OCI-LY1 (cell line): ENCODE measurements at regions not wholly inside any gene's neighbourhood (a gene's known extent, or its start where the extent isn't known, plus 50 kb on each side); places are given as distances from the start of the nearest gene placed in this dataset.

Experiments
- H2AFZ ChIP-seq: fragments of 200-600 bp; sonication (generic), shearing (Covaris generic); 2 replicates; pipeline ENCODE4 v1.6.0; 2014; ENCODE audit warnings: antibody characterized with exemption, mild to moderate bottlenecking, low read length
- H3F3A ChIP-seq: fragments of 200-600 bp; sonication (generic), shearing (Covaris generic); 2 replicates; pipeline ENCODE4 v1.6.0; 2014; ENCODE audit warnings: mild to moderate bottlenecking, antibody characterized with exemption, low read length, moderate library complexity; ENCODE audit not compliant: insufficient read depth
- H3K27ac ChIP-seq: fragments of 200-600 bp; sonication (generic); 2 replicates; pipeline ENCODE4 v1.5.1; 2014; ENCODE audit warnings: low read length, mixed run types, mild to moderate bottlenecking, low read depth; ENCODE audit not compliant: poor library complexity, severe bottlenecking
- H3K27me3 ChIP-seq: fragments of 200-600 bp; sonication (generic); 2 replicates; pipeline ENCODE4 v1.6.0; 2014; ENCODE audit warnings: antibody characterized with exemption, mild to moderate bottlenecking, low read length, moderate library complexity; ENCODE audit not compliant: insufficient read depth
- H3K36me3 ChIP-seq: fragments of 200-600 bp; sonication (generic); 2 replicates; pipeline ENCODE4 v1.6.1; 2014; ENCODE audit warnings: mild to moderate bottlenecking, antibody characterized with exemption, low read length, moderate library complexity, mixed read lengths; ENCODE audit not compliant: insufficient read depth
- H3K4me1 ChIP-seq: fragments of 200-600 bp; sonication (generic); 2 replicates; pipeline ENCODE4 v1.5.1; 2014; ENCODE audit warnings: mild to moderate bottlenecking, low read length, moderate library complexity; ENCODE audit not compliant: insufficient read depth, severe bottlenecking
- H3K4me2 ChIP-seq: fragments of 200-600 bp; sonication (generic), shearing (Covaris generic); 2 replicates; pipeline ENCODE4 v1.6.1; 2014; ENCODE audit warnings: low read length
- H3K4me3 ChIP-seq: fragments of 200-600 bp; sonication (generic); 2 replicates; pipeline ENCODE4 v1.5.1; 2014; ENCODE audit warnings: low read length, low read depth, mild to moderate bottlenecking, mixed read lengths; ENCODE audit not compliant: poor library complexity, severe bottlenecking
- H3K79me2 ChIP-seq: fragments of 200-600 bp; shearing (Covaris generic); 2 replicates; pipeline ENCODE4 v1.6.1; 2016; ENCODE audit warnings: mixed run types, low read length, mixed read lengths; ENCODE audit not compliant: insufficient read depth
- H3K9ac ChIP-seq: fragments of 200-600 bp; sonication (generic), shearing (Covaris generic); 2 replicates; pipeline ENCODE4 v1.6.1; 2014; ENCODE audit warnings: mild to moderate bottlenecking, low read length, mixed read lengths
- H3K9me2 ChIP-seq: fragments of 200-600 bp; sonication (generic), shearing (Covaris generic); 2 replicates; pipeline ENCODE4 v1.6.1; 2014; ENCODE audit warnings: low read depth, mild to moderate bottlenecking, low read length, mixed read lengths
- H3K9me3 ChIP-seq: fragments of 200-600 bp; shearing (Covaris generic); 2 replicates; pipeline ENCODE4 v1.6.1; 2014; ENCODE audit warnings: low read length, mixed read lengths
- H4K20me1 ChIP-seq: fragments of 200-600 bp; sonication (generic), shearing (Covaris generic); 2 replicates; pipeline ENCODE4 v1.6.0; 2016; ENCODE audit warnings: mild to moderate bottlenecking, low read length; ENCODE audit not compliant: insufficient read depth
- CTCF ChIP-seq: fragments of 200-600 bp; sonication (generic), shearing (Covaris generic); IDR thresholded peaks from 2 replicates; pipeline ENCODE4 v1.5.1; 2017; ENCODE audit warnings: mild to moderate bottlenecking, antibody characterized with exemption, low read length, moderate library complexity, mixed read lengths
- EZH2 ChIP-seq: fragments of 200-600 bp; sonication (generic), shearing (Covaris generic); IDR thresholded peaks from 2 replicates; pipeline ENCODE4 v1.8.0; 2017; ENCODE audit warnings: borderline replicate concordance, mixed run types, mild to moderate bottlenecking, antibody characterized with exemption, low read length, moderate library complexity, mixed read lengths

GRCh38 chr2:22554453-22554852, 830.5 kb upstream of the KLHL29 start:
- no peak overlapping the region for H3K4me2 ChIP-seq
- H3K27ac ChIP-seq, result no peak overlapping the region
- H3K9me2 ChIP-seq, result no peaks in the 10 kb centered on the region
- H3K27me3 ChIP-seq, result no peaks in the 10 kb centered on the region
- no peak for TF ChIP-seq CTCF
- H3K36me3 ChIP-seq, result no peaks in the 10 kb centered on the region
- no peak overlapping the region for H2AFZ ChIP-seq
- H4K20me1 ChIP-seq, result no peaks in the 10 kb centered on the region
- no peak overlapping the region for H3K4me3 ChIP-seq
- H3K9me3 ChIP-seq, result no peaks in the 10 kb centered on the region
- no peaks in the 10 kb centered on the region for H3K79me2 ChIP-seq
- H3F3A ChIP-seq, result no peaks in the 10 kb centered on the region
- H3K4me1 ChIP-seq, result no peaks in the 10 kb centered on the region
- H3K9ac ChIP-seq, result no peak overlapping the region

- H3K27me3 ChIP-seq, result no peaks in the 10 kb centered on the region
- TF ChIP-seq CTCF (no peak), EZH2 (no peak)
- no peaks in the 10 kb centered on the region for H3K79me2 ChIP-seq
- no peaks in the 10 kb centered on the region for H3K4me1 ChIP-seq
- no peaks in the 10 kb centered on the region for H3K9me2 ChIP-seq
- no peak overlapping the region for H3K4me3 ChIP-seq
- no peaks in the 10 kb centered on the region for H3K36me3 ChIP-seq
- no peak overlapping the region for H3K27ac ChIP-seq
- no peaks in the 10 kb centered on the region for H4K20me1 ChIP-seq
- H2AFZ ChIP-seq, result no peak overlapping the region
- no peaks in the 10 kb centered on the region for H3K9me3 ChIP-seq
- no peak overlapping the region for H3K4me2 ChIP-seq
- H3K9ac ChIP-seq, result no peak overlapping the region
- no peaks in the 10 kb centered on the region for H3F3A ChIP-seq
These were observed 827.6 kb upstream of the KLHL29 start for GRCh38 chr2:22557406-22557805.

- Histone ChIP-seq H3K4me1 (no peaks in the 10 kb centered on the region), H3K4me2 (no peak overlapping the region), H3K4me3 (no peak overlapping the region), H3K9ac (no peak overlapping the region), H3K36me3 (no peaks in the 10 kb centered on the region), H3K27me3 (no peaks in the 10 kb centered on the region), H4K20me1 (no peaks in the 10 kb centered on the region), H3K79me2 (no peaks in the 10 kb centered on the region), H3F3A (no peaks in the 10 kb centered on the region), H3K9me3 (no peaks in the 10 kb centered on the region), H2AFZ (no peak overlapping the region), H3K27ac (no peak overlapping the region), H3K9me2 (no peaks in the 10 kb centered on the region)
- TF ChIP-seq CTCF, result no peak
These were observed 825.0 kb upstream of the KLHL29 start for GRCh38 chr2:22560021-22560420.
